Left lung (tissue), 4 donors: ENCODE measurements at regions not wholly inside any gene's neighbourhood (a gene's known extent, or its start where the extent isn't known, plus 50 kb on each side); places are given as distances from the start of the nearest gene placed in this dataset.

Source experiments
- ATAC-seq: fragments of 200-7000 bp; cut with Tn5 transposase; one replicate; pipeline ENCODE4 v1.9.1; 2020; ENCODE audit warnings: moderate library complexity
- DNase-seq, 4 donors: peaks; one replicate each; pipeline ENCODE4 v3.0.0-alpha.2; 2013 to 2020
- H3K27ac ChIP-seq, 2 donors: fragments of 200-600 bp; sonication (generic) in 1 of 2; one replicate each; pipeline versions ENCODE4 v1.5.0 to v1.8.0; 2020 to 2021
- H3K27me3 ChIP-seq, 2 donors: fragments of 200-600 bp; sonication (generic) in 1 of 2; one replicate each; pipeline versions ENCODE4 v1.5.0 to v1.8.0; 2020 to 2021
- H3K36me3 ChIP-seq, 2 donors: fragments of 200-600 bp; sonication (generic) in 1 of 2; one replicate each; pipeline versions ENCODE4 v1.5.0 to v1.8.0; 2020 to 2021
- H3K4me1 ChIP-seq, 2 donors: fragments of 200-600 bp; one replicate each; pipeline ENCODE4 v1.8.0; 2021
- H3K4me3 ChIP-seq, 2 donors: fragments of 200-600 bp; sonication (generic) in 1 of 2; one replicate each; pipeline versions ENCODE4 v1.5.0 to v1.8.0; 2020 to 2021; ENCODE audit warnings: mild to moderate bottlenecking in 1 of 2
- H3K9me3 ChIP-seq, 2 donors: fragments of 200-600 bp; sonication (generic) in 1 of 2; one replicate each; pipeline versions ENCODE4 v1.5.0 to v1.8.0; 2020 to 2021
- intact Hi-C, 2 donors: fragments of 100-400 bp; cut with DNase I; formaldehyde crosslinking; loops; one replicate each; pipeline versions ENCODE4 v1.11.2 to v1.14.2; 2022
- TF ChIP-seq, protein P1 (sequence below), 2 donors: fragments of 200-600 bp; sonication (generic) in 1 of 2; IDR thresholded peaks; one replicate each; pipeline versions ENCODE4 v1.5.0 to v1.8.0; 2021; ENCODE audit warnings: antibody characterized with exemption in 2 of 2
- donor health status: DM: no; HTN: yes; CAD: no.
- donor health status: DM: no; HTN: no; CAD: no.

DNA sequence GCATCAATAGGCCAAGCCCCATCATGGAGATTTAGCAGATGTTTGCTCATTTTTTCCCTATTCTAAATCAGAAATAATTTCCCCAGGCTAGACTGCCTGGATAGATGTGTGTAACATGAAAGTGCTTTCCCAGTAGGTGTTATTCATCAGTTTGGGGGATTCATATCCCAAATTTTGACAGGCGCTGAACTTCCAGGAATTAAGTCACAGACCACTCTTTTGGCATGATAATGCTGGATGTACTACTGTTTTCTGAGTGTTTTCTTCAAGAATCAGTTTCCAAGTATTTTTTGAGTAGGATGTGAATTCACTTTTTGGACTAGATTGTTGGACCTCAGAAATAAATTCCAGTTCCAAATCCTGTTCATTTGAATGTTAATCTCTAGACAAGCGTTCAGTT lies 637.4 kb downstream of the REEP3 start:
- Histone ChIP-seq H3K27ac (no peak overlapping the region), H3K9me3 (no peaks in the 10 kb centered on the region), H3K27me3 (no peaks in the 10 kb centered on the region), H3K4me1 (no peaks in the 10 kb centered on the region), H3K4me3 (no peak overlapping the region), H3K36me3 (no peaks in the 10 kb centered on the region)
- no peak for ATAC-seq
- no peak for DNase-seq
- intact Hi-C loops = no loop called here
- TF ChIP-seq, protein P1, sequence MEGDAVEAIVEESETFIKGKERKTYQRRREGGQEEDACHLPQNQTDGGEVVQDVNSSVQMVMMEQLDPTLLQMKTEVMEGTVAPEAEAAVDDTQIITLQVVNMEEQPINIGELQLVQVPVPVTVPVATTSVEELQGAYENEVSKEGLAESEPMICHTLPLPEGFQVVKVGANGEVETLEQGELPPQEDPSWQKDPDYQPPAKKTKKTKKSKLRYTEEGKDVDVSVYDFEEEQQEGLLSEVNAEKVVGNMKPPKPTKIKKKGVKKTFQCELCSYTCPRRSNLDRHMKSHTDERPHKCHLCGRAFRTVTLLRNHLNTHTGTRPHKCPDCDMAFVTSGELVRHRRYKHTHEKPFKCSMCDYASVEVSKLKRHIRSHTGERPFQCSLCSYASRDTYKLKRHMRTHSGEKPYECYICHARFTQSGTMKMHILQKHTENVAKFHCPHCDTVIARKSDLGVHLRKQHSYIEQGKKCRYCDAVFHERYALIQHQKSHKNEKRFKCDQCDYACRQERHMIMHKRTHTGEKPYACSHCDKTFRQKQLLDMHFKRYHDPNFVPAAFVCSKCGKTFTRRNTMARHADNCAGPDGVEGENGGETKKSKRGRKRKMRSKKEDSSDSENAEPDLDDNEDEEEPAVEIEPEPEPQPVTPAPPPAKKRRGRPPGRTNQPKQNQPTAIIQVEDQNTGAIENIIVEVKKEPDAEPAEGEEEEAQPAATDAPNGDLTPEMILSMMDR (IDR thresholded peaks at IDR 0.05) = no peak

- H3K4me3 ChIP-seq = no peak overlapping the region
- intact Hi-C loops = no loop called here
- H3K4me1 ChIP-seq = no peaks in the 10 kb centered on the region
- H3K9me3 ChIP-seq = no peaks in the 10 kb centered on the region
- no peaks in the 10 kb centered on the region for H3K27me3 ChIP-seq
- ATAC-seq (no peak), DNase-seq (no peak)
- H3K27ac ChIP-seq = no peak overlapping the region
- TF ChIP-seq, protein P1 (IDR thresholded peaks at IDR 0.05) = no peak
- H3K36me3 ChIP-seq = no peaks in the 10 kb centered on the region
Observed at GRCh38 chr10:64159910-64160872, 639.0 kb downstream of the REEP3 start.

GRCh38 chr10:64170791-64171190 lies 649.6 kb downstream of the REEP3 start:
- ATAC-seq = no peak
- TF ChIP-seq, protein P1 (IDR thresholded peaks at IDR 0.05) = no peak
- peaks cover 0 to 8% of the 10 kb centered on the region in 2 donors for H3K9me3 ChIP-seq
- H3K4me1 ChIP-seq = no peaks in the 10 kb centered on the region
- intact Hi-C loops = no loop called here
- no peaks in the 10 kb centered on the region for H3K27me3 ChIP-seq
- peak in 1 of 4 donors; percentile 64 for DNase-seq
- H3K36me3 ChIP-seq = no peaks in the 10 kb centered on the region
- H3K4me3 ChIP-seq = no peak overlapping the region
- no peak overlapping the region for H3K27ac ChIP-seq

- Histone ChIP-seq H3K4me1 (no peaks in the 10 kb centered on the region), H3K36me3 (no peaks in the 10 kb centered on the region), H3K27ac (no peak overlapping the region), H3K9me3 (no peaks in the 10 kb centered on the region), H3K27me3 (no peaks in the 10 kb centered on the region), H3K4me3 (no peak overlapping the region)
- TF ChIP-seq, protein P1 (IDR thresholded peaks at IDR 0.05) = no peak
- no peak for DNase-seq
- no peak for ATAC-seq
- intact Hi-C loops = no loop called here
Observed at GRCh38 chr10:64173826-64174225, 652.6 kb downstream of the REEP3 start.

- TF ChIP-seq, protein P1 (IDR thresholded peaks at IDR 0.05) = no peak
- no peaks in the 10 kb centered on the region for H3K27me3 ChIP-seq
- intact Hi-C loops = no loop called here
- H3K9me3 ChIP-seq = no peaks in the 10 kb centered on the region
- H3K27ac ChIP-seq = no peak overlapping the region
- H3K4me3 ChIP-seq = no peak overlapping the region
- H3K4me1 ChIP-seq = no peaks in the 10 kb centered on the region
- no peak for DNase-seq
- H3K36me3 ChIP-seq = no peaks in the 10 kb centered on the region
- ATAC-seq = no peak
Observed at GRCh38 chr10:64174666-64175255, 653.6 kb downstream of the REEP3 start.
